GM12878 (cell line): ENCODE measurements at regions not wholly inside any gene's neighbourhood (a gene's known extent, or its start where the extent isn't known, plus 50 kb on each side); places are given as distances from the start of the nearest gene placed in this dataset.

Experiments used
- ATAC-seq: fragments of 200-7000 bp; cut with Tn5 transposase; 3 replicates; pipeline ENCODE4 v1.9.1; 2020; ENCODE audit warnings: mild to moderate bottlenecking, moderate library complexity
- BruUV-seq: library from RNA; stranded (reverse); fragments of 400-500 nt; replicated peaks from 2 replicates; lab custom pipeline; 2021; lab: Mats Ljungman, UMichigan
- CTCF ChIA-PET: fragments of 300-600 bp; sonication (Branson Sonifier 250); formaldehyde crosslinking; extraction: SDS; loops from one replicate; lab custom pipeline; 2021; ENCODE audit warnings: inconsistent platforms; lab: Yijun Ruan, JAX
- POLR2A ChIA-PET: fragments of 350-600 bp; formaldehyde crosslinking; extraction: SDS; loops from one replicate; lab custom pipeline; 2021; ENCODE audit warnings: inconsistent platforms; lab: Charles Lee
- RAD21 ChIA-PET: fragments of 300-600 bp; sonication (Branson Sonifier 250); formaldehyde crosslinking; loops from one replicate; lab custom pipeline; 2023; ENCODE audit warnings: antibody characterized with exemption; ENCODE audit not compliant: unreplicated experiment; lab: Charles Lee
- SMC1A ChIA-PET: fragments of 300-600 bp; sonication (Branson Sonifier 250); formaldehyde crosslinking; loops from one replicate; lab custom pipeline; 2023; ENCODE audit not compliant: unreplicated experiment, uncharacterized antibody; lab: Charles Lee
- DNase-seq: peaks from one replicate; pipeline ENCODE4 v3.0.0-alpha.2; 2011; ENCODE audit warnings: low read depth, low spot score
- FAIRE-seq: peaks from 3 replicates; lab custom pipeline; 2011; peaks lifted over from hg19 to GRCh38; lab: Jason Lieb, UNC
- H2AFZ ChIP-seq: 2 replicates; pipeline ENCODE4 v1.6.0; 2011; ENCODE audit warnings: low read depth, low read length, control low read depth; ENCODE audit not compliant: control insufficient read depth
- H3K27ac ChIP-seq: 2 replicates; pipeline ENCODE4 v1.5.1; 2011; ENCODE audit warnings: control low read depth; ENCODE audit not compliant: control insufficient read depth, insufficient read depth
- H3K27me3 ChIP-seq, 2 experiments: replicated peaks in 1 of 2; 2 replicates each; pipeline versions ENCODE4 v1.6.0 to v1.6.1; 2011; ENCODE audit warnings: low read length in 1 of 2; ENCODE audit not compliant: control insufficient read depth in 2 of 2, insufficient read depth in 2 of 2
- H3K36me3 ChIP-seq, 2 experiments: 2 replicates each; pipeline ENCODE4 v1.5.1; 2011; ENCODE audit warnings: low read length in 1 of 2; ENCODE audit not compliant: control insufficient read depth in 2 of 2, insufficient read depth in 2 of 2
- H3K4me1 ChIP-seq: 2 replicates; pipeline ENCODE4 v1.6.1; 2011; ENCODE audit warnings: mild to moderate bottlenecking, low read length, moderate library complexity, mixed read lengths; ENCODE audit not compliant: control insufficient read depth, insufficient read depth
- H3K4me2 ChIP-seq: 2 replicates; pipeline ENCODE4 v1.6.0; 2011; ENCODE audit warnings: control low read depth; ENCODE audit not compliant: control insufficient read depth, insufficient read depth
- H3K4me3 ChIP-seq: fragments of 200-600 bp; sonication (generic); 2 replicates; pipeline ENCODE4 v1.5.1; 2016
- H3K79me2 ChIP-seq: 2 replicates; pipeline ENCODE4 v1.6.0; 2011; ENCODE audit warnings: low read length; ENCODE audit not compliant: control insufficient read depth, insufficient read depth
- H3K9ac ChIP-seq: 2 replicates; pipeline ENCODE4 v1.8.0; 2011; ENCODE audit warnings: low read length, control low read depth, mixed read lengths; ENCODE audit not compliant: control insufficient read depth, insufficient read depth
- H3K9me3 ChIP-seq: replicated peaks from 3 replicates; pipeline ENCODE4 v1.5.1; 2011; ENCODE audit warnings: mild to moderate bottlenecking, low read length; ENCODE audit not compliant: control insufficient read depth, insufficient read depth
- H4K20me1 ChIP-seq: 2 replicates; pipeline ENCODE4 v1.6.0; 2011; ENCODE audit not compliant: control insufficient read depth, insufficient read depth
- BACH1 ChIP-seq: fragments of 450-650 bp; IDR thresholded peaks from 2 replicates; pipeline ENCODE4 v1.6.1; 2017; ENCODE audit warnings: mild to moderate bottlenecking, borderline replicate concordance
- IRF3 ChIP-seq: fragments of 450-650 bp; IDR thresholded peaks from 2 replicates; pipeline ENCODE4 v1.6.1; 2014; ENCODE audit warnings: mild to moderate bottlenecking
- TCF3 ChIP-seq: IDR thresholded peaks from 2 replicates; pipeline ENCODE4 v1.6.1; 2012; ENCODE audit warnings: low read depth, mild to moderate bottlenecking, low read length, borderline replicate concordance; ENCODE audit not compliant: insufficient read depth
- WRNIP1 ChIP-seq: IDR thresholded peaks from 2 replicates; pipeline ENCODE4 v1.6.1; 2011; ENCODE audit warnings: low read depth, low read length, improper control_type of control experiment, borderline replicate concordance
- ZBED1 ChIP-seq: IDR thresholded peaks from 2 replicates; pipeline ENCODE4 v1.6.1; 2016; ENCODE audit warnings: borderline replicate concordance
- ZNF384 ChIP-seq: IDR thresholded peaks from 2 replicates; pipeline ENCODE4 v1.6.1; 2012; ENCODE audit warnings: low read depth, mild to moderate bottlenecking, low read length, improper control_type of control experiment, borderline replicate concordance
- WGBS: methylation state at CpG from one replicate; pipeline ENCODE4 v1.1.6; 2016; ENCODE audit warnings: low lambda C conversion rate; ENCODE audit not compliant: insufficient replicate concordance, insufficient coverage; ENCODE audit errors: missing lambda C conversion rate; 5-methylcytosine and 5-hydroxymethylcytosine counted together
- in situ Hi-C: fragments of 300-500 bp; cut with MboI; formaldehyde crosslinking; loops from 9 replicates; pipeline ENCODE4 v1.14.3; 2018; ENCODE audit warnings: mixed read lengths
- intact Hi-C: fragments of 100-400 bp; cut with micrococcal nuclease; formaldehyde crosslinking; loops from one replicate; pipeline ENCODE4 v1.14.2; 2022; ENCODE audit not compliant: unreplicated experiment

- no peak overlapping the region for H2AFZ ChIP-seq
- no peak for DNase-seq
- no peak for TF ChIP-seq BACH1
- TF ChIP-seq, all 136 proteins: peak for 0
- Histone ChIP-seq H3K27ac (no peak overlapping the region), H3K9ac (no peak overlapping the region), H3K4me1 (no peaks in the 10 kb centered on the region), H3K4me2 (no peak overlapping the region), H3K9me3 (no peaks in the 10 kb centered on the region), H3K4me3 (no peak overlapping the region), H4K20me1 (no peaks in the 10 kb centered on the region), H3K79me2 (no peaks in the 10 kb centered on the region), H3K27me3 (no peaks in the 10 kb centered on the region; a peak in 1 of 4 replicates), H3K36me3 (no peaks in the 10 kb centered on the region)
- no TSS peak for BruUV-seq
- in situ Hi-C loops, result no loop called here
- FAIRE-seq (no peak), ATAC-seq (no peak)
- POLR2A ChIA-PET, result no interaction called here
- RAD21 ChIA-PET, result no interaction called here
- intact Hi-C loops, result no loop called here
- SMC1A ChIA-PET, result no interaction called here
- 16% methylated on average over 14 of the region's 14 CpGs for WGBS
- CTCF ChIA-PET, result interaction anchor here (0.6 kb wide), 1 partner anchor 73 kb away, joined by 3 read pairs; no protein-coding TSS in a partner anchor
Observed at GRCh38 chr14:104361101-104361591, 218.4 kb upstream of the C14orf180 start.

- ChIA-PET RAD21 (no interaction called here), CTCF (no interaction called here), SMC1A (no interaction called here), POLR2A (no interaction called here)
- intact Hi-C loops (no loop called here), in situ Hi-C loops (no loop called here)
- FAIRE-seq, result no peak
- TF ChIP-seq TCF3 (no peak), ZNF384 (no peak), IRF3 (no peak), WRNIP1 (no peak), ZBED1 (no peak)
- Histone ChIP-seq H3K79me2 (no peaks in the 10 kb centered on the region), H3K4me1 (no peaks in the 10 kb centered on the region), H2AFZ (no peak overlapping the region), H3K9ac (no peak overlapping the region), H3K27ac (no peak overlapping the region), H3K36me3 (no peaks in the 10 kb centered on the region), H3K27me3 (no peaks in the 10 kb centered on the region; a peak in 2 of 4 replicates), H4K20me1 (no peaks in the 10 kb centered on the region), H3K4me3 (no peak overlapping the region), H3K4me2 (no peak overlapping the region), H3K9me3 (no peaks in the 10 kb centered on the region)
- ATAC-seq, result no peak
- no peak for DNase-seq
- BruUV-seq, result no TSS peak
- 23% methylated on average over 20 of the region's 20 CpGs for WGBS
Observed at GRCh38 chr14:104361921-104362681, 217.5 kb upstream of the C14orf180 start.
